GM13977 (cell line): ENCODE measurements at regions not wholly inside any gene's neighbourhood (a gene's known extent, or its start where the extent isn't known, plus 50 kb on each side); places are given as distances from the start of the nearest gene placed in this dataset.

Experiments
- DNase-seq: peaks from one replicate; pipeline ENCODE4 v3.0.0; 2012; ENCODE audit warnings: low spot score
- in situ Hi-C: fragments of 300-500 bp; cut with MboI; formaldehyde crosslinking; loops from one replicate; pipeline ENCODE4 v1.12.0; 2022; ENCODE audit warnings: low sequenced_read_pairs, low pct_unique_long_range_greater_than_20kb, mixed read lengths, inconsistent platforms; ENCODE audit not compliant: unreplicated experiment
- TF ChIP-seq, protein P1 (sequence below): IDR thresholded peaks from 2 replicates; pipeline ENCODE4 v1.5.1; 2012; ENCODE audit warnings: mild to moderate bottlenecking, control low read depth; ENCODE audit not compliant: insufficient read depth; ENCODE audit errors: extremely low read depth, missing control alignments

DNA sequence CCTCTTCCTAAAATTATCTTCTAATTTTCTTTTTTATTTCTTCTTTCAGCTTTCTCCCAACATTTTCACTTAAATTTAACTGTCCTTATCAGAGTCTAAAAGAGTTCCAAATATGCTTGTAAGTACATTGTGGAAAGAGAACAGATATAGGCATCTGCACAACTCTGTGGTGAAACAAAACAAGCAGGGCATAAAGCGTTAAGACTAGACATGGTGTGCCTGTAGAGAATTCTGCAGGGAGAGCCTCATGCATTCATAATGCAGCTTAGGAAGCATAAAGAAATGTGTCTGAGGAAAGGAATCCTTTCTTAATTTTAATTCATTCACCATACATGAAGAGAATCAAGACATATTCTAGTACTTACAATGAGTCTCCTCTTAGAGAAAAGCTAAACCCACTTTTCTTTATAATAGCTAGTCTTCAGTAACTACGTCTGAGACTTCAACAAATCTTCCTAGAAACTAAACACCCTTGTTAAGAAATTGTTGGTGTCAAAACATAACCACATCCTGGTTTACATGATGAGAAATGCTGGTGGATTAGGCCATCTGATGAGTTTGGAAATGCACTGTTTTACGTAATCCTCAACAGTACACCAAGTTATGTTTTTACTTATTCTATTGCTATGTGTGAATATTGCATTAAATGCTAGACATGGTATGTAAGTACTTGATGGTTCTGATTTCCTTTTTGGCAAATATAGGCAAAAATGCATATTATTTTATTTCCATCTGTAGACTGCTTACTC lies 307.8 kb upstream of the GIMD1 start:
- DNase-seq, result no peak
- TF ChIP-seq, protein P1, sequence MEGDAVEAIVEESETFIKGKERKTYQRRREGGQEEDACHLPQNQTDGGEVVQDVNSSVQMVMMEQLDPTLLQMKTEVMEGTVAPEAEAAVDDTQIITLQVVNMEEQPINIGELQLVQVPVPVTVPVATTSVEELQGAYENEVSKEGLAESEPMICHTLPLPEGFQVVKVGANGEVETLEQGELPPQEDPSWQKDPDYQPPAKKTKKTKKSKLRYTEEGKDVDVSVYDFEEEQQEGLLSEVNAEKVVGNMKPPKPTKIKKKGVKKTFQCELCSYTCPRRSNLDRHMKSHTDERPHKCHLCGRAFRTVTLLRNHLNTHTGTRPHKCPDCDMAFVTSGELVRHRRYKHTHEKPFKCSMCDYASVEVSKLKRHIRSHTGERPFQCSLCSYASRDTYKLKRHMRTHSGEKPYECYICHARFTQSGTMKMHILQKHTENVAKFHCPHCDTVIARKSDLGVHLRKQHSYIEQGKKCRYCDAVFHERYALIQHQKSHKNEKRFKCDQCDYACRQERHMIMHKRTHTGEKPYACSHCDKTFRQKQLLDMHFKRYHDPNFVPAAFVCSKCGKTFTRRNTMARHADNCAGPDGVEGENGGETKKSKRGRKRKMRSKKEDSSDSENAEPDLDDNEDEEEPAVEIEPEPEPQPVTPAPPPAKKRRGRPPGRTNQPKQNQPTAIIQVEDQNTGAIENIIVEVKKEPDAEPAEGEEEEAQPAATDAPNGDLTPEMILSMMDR, result no peak
- in situ Hi-C loops, result no loop called here

DNA sequence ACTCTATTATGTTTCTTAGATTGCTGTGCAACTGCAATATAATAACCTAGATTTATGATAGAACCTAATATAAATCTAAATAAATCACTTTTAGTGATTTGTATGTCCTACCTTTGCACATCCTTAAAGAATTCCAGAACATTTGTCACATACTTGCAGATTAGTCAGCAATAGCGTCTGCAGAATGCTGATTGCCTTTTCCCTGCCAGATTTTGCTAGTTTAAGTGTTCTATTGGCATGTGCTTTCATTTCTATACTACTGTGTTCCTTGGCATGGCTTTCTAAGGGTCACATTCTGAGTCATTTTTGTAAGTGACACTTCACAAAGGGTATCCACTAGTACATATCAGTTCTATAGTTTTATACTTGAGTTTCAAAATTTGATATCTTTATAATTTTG lies 303.1 kb upstream of the GIMD1 start:
- in situ Hi-C loops, result no loop called here
- no peak for DNase-seq
- TF ChIP-seq, protein P1, result no peak

DNA sequence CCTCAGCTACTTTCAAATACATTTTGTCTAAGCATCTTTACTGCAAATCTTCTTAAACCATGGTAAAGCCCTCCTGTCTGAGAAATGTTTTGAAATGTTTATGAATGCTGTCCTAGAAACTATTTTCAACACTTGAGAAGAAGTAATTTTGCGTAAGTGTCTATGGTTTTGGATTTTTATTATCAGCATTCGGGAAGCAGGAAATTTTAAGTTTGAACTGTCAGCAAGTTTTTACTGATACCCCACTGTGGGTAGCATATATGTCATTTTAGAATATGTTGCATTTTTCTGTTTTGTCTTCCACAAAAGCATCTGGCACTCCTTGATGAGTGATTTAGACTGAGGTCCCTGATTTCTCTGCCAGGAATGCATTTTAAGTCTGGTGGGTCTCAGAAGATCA lies 302.4 kb upstream of the GIMD1 start:
- DNase-seq, result no peak
- TF ChIP-seq, protein P1, result no peak
- in situ Hi-C loops, result no loop called here

DNA sequence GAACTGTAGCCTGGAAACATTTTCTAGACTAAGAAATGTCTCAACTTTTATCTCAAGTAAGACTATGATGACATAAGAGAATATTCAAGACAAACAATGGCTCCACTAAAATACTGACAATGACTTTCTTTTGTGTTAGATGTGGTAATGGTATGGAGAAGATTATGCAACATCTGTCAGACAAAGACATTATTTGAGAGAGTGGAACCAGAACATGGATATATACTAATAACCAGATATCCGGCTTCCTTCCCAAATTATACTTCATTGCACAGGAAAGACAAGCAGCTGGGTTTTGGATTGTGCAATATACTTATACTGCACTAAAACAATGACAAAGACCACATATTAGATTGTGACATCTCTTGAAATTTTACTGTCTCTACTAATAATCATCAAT lies 290.8 kb upstream of the GIMD1 start:
- DNase-seq, result no peak
- in situ Hi-C loops, result no loop called here
- TF ChIP-seq, protein P1, result no peak

DNA sequence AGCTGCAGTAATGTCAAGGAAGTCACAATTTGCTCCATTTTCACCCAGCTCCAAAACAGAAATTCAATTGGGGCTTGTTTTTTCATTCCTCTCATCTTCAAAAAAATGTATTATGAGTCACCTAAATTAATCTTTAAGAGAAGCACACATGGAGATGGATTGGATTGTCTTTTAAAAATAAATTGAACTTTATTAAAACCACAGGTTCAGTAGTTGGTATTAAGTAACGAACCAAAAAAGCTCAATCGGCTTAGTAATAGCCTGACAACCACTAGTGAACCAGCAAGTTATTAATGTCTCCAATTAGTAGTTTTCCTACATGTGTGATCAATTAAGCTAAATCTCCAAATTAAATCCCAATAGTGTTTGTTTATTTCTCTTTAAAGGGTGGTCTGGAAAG lies 283.5 kb upstream of the GIMD1 start:
- DNase-seq, result no peak
- in situ Hi-C loops, result no loop called here
- TF ChIP-seq, protein P1, result no peak

DNA sequence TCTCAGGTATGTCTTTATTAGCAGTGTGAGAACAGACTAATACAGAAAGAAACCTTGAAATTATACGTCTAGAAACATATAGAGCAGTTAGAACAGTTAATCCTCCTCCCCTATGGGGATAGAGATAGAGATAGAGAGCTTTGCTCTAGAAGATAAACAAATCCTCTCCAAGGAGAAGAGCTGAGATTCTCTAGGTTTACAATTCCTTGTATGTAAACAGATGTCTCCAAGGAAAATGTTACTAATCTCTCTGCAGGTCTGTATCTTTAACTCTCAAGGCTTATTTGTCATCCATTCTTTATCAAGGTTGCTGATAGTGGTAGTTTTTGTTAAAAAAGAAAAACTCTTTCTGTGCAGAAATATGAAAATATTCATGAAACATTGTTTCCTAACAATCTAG lies 282.1 kb upstream of the GIMD1 start:
- DNase-seq, result no peak
- in situ Hi-C loops, result no loop called here
- TF ChIP-seq, protein P1, result no peak
